HG03432 (cell line): ENCODE measurements at regions not wholly inside any gene's neighbourhood (a gene's known extent, or its start where the extent isn't known, plus 50 kb on each side); places are given as distances from the start of the nearest gene placed in this dataset.
"Not testable (repeated sequence)": the region's sequence is repeated elsewhere in the genome, so short reads cannot be mapped to it uniquely, and the experiment has no call there.

Experiments used
- ATAC-seq: cut with Tn5 transposase; IDR thresholded peaks from one replicate; pipeline ENCODE4 v1.9.1; 2021; ENCODE audit warnings: mild to moderate bottlenecking, moderate library complexity; ENCODE audit not compliant: unreplicated experiment

GRCh38 chr6:152811785-152812184, 61.2 kb downstream of the VIP start:
- no peak for ATAC-seq

DNA sequence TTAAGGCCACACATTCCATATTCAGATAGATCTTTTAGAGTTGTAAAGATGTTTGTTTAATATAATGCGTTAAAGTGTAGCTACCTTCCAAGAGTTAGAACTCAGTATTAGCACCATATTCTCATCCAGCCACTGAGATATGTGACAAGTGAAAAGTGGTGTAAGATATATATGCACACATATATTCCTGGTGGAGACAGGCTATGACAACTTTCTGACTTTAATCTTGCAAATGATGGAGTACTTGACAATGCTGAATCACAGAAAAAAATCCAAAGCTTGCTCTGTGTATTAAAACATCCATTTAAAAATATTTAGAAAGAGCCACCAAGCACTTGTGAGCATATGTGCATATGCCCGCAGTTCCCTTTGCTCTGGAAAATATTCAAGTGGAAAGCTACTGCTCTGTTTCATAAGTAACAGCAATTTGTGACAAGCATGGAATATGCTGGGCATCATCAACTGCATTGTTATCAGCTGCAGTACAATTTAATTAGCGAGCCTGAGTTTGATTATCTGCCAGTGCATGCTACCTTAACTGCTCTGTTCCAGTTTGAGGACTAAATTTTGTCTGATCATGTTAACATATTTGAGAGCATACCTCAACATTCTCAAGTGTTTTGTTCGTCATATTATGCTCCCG, 64.8 kb downstream of the VIP start:
- ATAC-seq, result no peak

DNA sequence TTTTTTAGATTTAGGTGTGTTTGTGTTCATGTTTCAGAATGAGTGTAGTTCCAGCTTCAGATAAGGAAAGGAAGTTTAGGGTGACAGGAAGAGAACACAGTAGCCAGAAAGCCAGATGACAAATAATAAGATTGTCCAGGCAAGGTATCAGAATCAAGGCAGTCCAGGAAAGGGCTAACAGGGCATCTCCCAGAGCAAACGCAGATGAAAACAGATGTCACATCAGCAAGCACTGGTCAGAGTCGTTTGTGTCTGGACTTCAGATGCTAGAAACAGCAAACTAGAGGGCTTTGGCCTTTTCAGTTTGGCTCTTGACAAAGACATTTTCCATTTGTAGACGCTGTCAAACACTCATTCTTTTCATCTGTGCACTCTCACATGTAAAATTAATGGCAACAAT, 65.5 kb downstream of the VIP start:
- no peak for ATAC-seq

DNA sequence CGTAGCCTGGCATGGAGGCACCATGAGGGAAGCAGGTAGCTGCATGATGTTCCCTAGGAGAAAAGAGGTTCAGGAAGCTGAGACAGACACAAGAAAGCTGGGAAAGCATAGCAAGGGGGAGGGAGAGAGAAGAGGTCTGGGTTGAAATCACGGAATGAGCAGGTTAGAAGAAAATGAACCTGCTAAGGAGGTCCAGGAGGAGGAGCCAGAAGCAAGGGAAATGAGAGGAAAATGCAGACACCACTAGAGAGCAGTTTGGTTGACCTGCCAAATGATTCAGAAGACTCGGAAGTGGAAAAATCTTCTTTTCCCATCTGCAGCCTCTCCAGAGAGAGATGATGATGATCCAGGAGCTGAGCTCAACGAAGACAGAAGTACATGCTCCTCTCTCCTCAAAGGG, 70.9 kb downstream of the VIP start:
- ATAC-seq, result no peak

- no peak for ATAC-seq
Observed at GRCh38 chr6:152824666-152825065, 74.1 kb downstream of the VIP start.

- ATAC-seq, result no peak
Observed at GRCh38 chr6:152828431-152828830, 77.8 kb downstream of the VIP start.

DNA sequence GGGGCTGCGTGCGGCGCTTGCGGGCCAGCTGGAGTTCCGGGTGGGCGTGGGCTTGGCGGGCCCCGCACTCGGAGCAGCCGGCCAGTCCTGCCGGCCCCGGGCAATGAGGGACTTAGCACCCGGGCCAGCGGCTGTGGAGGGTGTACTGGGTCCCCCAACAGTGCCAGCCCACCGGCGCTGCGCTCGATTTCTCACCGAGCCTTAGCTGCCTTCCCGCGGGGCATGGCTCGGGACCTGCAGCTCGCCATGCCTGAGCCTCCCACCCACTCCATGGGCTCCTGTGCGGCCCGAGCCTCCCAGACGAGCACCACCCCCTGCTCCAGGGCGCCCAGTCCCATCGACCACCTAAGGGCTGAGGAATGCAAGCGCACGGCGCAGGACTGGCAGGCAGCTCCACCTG, 83.8 kb downstream of the VIP start:
- not testable (repeated sequence) for ATAC-seq

GRCh38 chr6:152836523-152836922, 85.9 kb downstream of the VIP start:
- no peak for ATAC-seq

DNA sequence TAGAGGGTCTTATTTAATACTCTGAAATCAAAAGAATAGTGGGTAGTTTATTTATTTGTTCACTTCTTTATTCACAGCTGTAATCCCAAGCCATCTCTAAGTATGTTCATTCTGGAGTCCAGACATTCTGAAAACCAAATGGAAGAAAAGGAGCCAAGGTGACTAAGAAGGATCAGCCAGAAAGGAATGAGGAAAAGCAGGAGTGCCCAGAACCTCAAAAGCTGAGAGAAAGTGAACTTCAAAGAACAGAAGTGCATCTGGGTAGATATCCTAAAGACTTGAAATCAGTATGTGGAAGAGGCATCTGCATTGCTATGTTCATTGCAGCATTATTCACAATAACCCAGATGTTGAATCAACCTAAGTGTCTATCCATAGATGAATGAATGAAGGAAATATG, 94.8 kb downstream of the VIP start:
- ATAC-seq, result no peak

DNA sequence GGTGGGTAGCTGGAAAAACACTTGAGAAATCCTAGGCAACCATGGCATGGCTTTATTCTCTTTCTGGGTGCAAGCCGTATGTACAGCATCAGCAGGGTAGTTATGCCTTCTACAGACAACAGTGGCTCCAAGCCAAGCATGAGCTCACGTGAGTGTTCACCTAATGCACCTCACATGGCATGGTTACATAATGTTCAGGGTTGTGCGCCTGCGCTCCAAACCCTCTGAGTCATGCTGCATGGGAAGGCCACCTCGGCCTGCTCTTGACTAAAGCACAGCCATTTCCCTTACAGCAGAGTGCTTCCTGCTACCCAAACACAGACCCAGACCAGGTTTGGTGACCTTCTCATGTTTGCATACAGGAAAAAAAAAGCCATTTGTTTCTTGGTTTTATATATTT, 96.2 kb downstream of the VIP start:
- no peak for ATAC-seq

- no peak for ATAC-seq
Observed at GRCh38 chr6:152848919-152849318, 98.3 kb downstream of the VIP start.

DNA sequence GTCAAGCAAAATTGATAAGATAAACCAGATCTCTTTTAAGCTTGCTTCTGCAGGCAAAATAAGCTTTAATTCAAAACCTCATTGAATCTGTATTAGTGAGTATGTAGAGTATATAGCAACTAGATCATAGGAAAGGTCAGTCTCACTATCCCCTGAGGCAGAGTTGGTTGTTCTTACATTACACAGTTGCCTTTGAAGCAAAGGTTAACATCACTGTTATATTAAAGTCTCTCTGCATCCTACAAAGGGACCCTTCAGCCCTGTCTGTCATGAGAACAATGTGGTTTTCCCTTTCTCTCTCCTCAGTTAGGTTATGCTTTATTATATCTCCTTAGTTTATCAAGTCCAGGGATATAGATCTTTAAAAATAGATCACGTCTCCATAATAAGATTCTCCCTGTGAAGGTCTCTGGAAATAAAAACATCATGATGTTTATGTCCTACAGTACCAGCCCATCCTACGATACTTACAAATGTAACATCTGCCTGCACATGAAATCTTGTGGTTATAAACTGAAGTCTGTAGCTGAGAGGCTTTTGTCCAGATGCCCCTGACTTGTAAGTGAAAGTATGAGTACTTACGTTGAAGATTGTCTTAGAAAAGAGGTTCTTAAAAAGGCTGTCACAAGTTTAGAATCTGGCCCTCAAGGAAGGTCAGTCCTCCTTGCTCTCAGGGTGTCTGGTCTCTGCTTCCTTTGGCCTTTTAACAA, 103.6 kb downstream of the VIP start:
- ATAC-seq, result no peak

GRCh38 chr6:152858141-152858540, 107.5 kb downstream of the VIP start:
- no peak for ATAC-seq

DNA sequence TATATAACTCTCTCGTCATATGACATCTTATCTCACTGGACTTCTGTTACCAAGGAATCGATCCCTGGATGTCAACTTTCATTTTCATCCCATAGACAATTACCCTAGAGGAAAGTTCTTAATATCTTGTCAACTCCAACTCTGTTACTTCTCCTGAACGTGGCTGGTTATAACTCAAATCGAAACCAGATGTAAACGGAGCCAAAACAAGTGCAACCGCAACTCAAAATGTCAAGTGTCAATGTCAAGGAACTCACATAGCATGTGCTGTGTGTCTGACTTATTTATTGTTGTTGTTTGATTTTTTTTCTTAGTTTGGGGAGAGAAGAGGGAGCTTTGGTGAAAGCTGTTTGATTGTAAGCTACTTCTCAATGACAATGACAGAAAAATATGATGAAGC, 108.6 kb downstream of the VIP start:
- peak; percentile 57 for ATAC-seq

DNA sequence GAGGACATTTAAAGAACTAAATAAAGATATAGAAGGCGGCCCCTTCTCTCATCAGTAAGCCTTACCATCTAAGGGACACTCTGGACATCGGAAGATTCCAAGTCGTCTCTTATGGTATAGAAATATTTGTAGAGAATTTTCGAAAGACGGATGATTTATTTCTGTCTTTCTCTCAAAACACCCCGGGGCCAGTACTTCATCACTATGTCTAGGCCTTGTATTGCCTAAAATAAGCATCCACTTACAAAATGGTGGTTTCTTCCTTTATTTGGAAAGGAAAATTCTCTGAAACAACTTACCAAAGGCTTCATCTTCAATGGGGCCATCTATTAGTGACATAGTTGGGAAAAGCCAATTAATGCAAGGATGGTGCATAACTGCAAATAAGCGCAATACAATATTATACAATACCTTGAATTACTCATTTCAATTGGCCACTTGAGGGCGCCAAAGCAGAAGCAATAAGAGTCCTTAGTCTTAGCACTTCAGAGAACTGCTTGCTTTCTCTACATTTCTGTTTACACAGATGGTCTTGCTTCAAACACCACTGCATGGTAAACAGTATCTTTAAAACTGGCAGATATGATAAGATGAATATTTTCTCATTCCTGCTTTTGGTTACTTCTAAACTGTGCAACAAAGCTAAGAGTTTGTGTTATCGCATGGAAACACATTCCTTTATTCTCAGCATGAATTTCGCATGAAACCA, 113.2 kb downstream of the VIP start:
- peak; percentile 90 for ATAC-seq

- no peak for ATAC-seq
Observed at GRCh38 chr6:152874267-152874666, 108.6 kb downstream of the FBXO5 start.

GRCh38 chr6:152874846-152875568, 107.8 kb downstream of the FBXO5 start:
- no peak for ATAC-seq

DNA sequence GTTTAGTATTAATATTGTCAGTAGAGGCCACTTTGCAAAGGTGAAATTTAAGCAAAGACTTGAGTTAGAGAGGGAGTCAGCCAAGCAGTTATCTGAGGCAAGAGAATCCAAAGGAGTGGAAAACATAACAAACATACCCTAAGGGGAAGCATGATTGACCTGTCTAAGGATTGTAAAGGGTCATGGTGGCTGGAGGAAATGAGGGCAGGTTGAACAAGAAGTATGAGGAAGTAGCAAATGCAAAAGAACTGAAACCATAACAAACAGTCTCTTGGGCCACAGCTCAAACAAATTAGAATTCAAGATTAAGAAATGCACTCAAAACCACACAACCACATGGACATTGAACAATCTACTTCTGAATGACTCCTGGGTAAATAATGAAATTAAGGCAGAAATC, 103.2 kb downstream of the FBXO5 start:
- no peak for ATAC-seq

GRCh38 chr6:152893187-152893586, 89.7 kb downstream of the FBXO5 start:
- ATAC-seq, result no peak

GRCh38 chr6:152896923-152897322, 85.9 kb downstream of the FBXO5 start:
- no peak for ATAC-seq

- ATAC-seq, result peak; percentile 98
Observed at GRCh38 chr6:152897807-152898399, 84.9 kb downstream of the FBXO5 start.
